DOHH2 (cell line): ENCODE measurements at regions not wholly inside any gene's neighbourhood (a gene's known extent, or its start where the extent isn't known, plus 50 kb on each side); places are given as distances from the start of the nearest gene placed in this dataset.

Source experiments
- CTCF ChIP-seq: fragments of 200-600 bp; sonication (generic); IDR thresholded peaks from one replicate; pipeline ENCODE4 v1.5.1; 2014; ENCODE audit warnings: antibody characterized with exemption, mild to moderate bottlenecking, low read depth, low read length; ENCODE audit not compliant: poor library complexity, severe bottlenecking
- EZH2phosphoT487 ChIP-seq: fragments of 200-600 bp; sonication (generic); IDR thresholded peaks from 2 replicates; pipeline ENCODE4 v1.6.1; 2017; ENCODE audit warnings: borderline replicate concordance, mild to moderate bottlenecking, antibody characterized with exemption, low read length, moderate library complexity, mixed read lengths

DNA sequence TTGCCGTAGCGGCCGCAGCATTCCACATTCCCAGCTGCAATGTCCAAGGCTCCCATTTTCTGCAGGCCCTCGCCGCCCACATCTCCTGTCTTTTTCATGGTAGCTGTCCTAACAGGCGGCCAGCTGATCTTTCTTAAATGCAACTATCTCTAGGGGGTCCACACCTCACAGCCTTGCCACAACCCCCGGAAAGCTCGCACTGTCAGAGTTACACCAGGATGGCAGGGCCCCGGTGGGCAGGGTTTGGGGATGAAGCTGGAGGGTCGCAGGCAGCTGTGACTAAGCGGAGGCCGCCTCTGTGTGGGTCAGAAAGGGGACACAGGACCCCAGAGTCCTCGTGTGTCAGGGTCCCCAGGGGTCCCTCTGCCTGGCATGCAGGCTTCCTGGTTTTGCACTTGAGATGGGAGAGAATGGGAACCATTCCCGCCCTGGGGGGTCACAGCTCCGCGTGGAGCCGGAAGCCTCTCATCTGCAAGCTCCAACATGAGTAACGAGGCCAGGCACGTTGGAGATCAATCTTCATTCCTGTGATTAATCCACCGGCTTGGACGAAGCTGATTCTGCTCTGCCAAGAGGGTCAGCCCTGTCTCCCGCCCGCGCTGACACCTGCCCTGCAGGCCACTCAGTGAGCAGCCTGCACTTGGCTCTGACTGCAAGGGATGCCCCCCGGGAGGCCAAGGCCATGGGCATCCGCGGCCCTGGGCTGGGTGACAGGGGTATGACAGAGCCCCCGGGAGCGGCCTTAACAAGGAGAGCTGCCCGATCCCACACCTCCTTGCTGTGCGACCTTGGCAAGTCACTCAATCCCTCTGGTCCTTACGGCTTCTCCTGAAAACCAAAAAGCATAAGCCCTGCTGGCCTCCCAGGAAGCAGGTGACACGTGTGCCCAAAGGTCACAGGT lies 97.9 kb downstream of the ADRA2C start:
- TF ChIP-seq CTCF (no peak), EZH2phosphoT487 (no peak)
